Ishikawa (cell line): ENCODE measurements at regions not wholly inside any gene's neighbourhood (a gene's known extent, or its start where the extent isn't known, plus 50 kb on each side); places are given as distances from the start of the nearest gene placed in this dataset.

Experiments
- EGR1 ChIP-seq: IDR thresholded peaks from 2 replicates; pipeline ENCODE4 v1.6.1; 2012
- EP300 ChIP-seq: IDR thresholded peaks from 2 replicates; pipeline ENCODE4 v1.6.1; 2012; ENCODE audit warnings: borderline replicate concordance
- MAX ChIP-seq: IDR thresholded peaks from 2 replicates; pipeline ENCODE4 v1.6.1; 2012
- NFIC ChIP-seq: IDR thresholded peaks from 2 replicates; pipeline ENCODE4 v1.6.1; 2012
- RAD21 ChIP-seq: IDR thresholded peaks from 2 replicates; pipeline ENCODE4 v1.6.1; 2012; ENCODE audit warnings: low read depth
- REST ChIP-seq: IDR thresholded peaks from 2 replicates; pipeline ENCODE4 v1.6.1; 2012; ENCODE audit warnings: low read depth, mild to moderate bottlenecking
- TCF12 ChIP-seq: IDR thresholded peaks from 2 replicates; pipeline ENCODE4 v1.6.1; 2012; ENCODE audit warnings: low read depth
- YY1 ChIP-seq: IDR thresholded peaks from 2 replicates; pipeline ENCODE4 v1.6.1; 2012; ENCODE audit warnings: low read depth
- ZBTB7A ChIP-seq: IDR thresholded peaks from 2 replicates; pipeline ENCODE4 v1.6.1; 2012; ENCODE audit warnings: low read depth

DNA sequence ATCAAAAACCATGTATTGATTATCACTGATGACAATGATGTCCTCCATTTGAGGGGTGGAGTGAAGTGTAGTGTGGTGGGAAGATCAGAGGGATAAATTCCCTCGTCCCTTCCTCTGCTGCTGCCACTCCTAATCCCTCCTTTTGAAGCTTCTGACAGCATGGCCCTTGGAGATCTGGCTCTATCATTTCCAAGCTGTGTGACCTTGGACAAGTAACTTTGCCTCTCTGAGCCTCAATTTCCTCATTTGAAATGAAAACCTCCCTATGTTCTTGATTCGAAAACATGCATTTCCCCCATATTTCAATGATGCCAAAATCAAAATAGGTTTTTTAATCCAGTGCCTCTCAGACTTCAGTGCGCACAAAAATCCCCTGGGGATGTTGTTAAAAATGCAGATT is 231.6 kb downstream of the RBM19 start:
- TF ChIP-seq EP300 (no peak), EGR1 (no peak), REST (no peak), YY1 (no peak), ZBTB7A (no peak), TCF12 (no peak), MAX (no peak), RAD21 (no peak), NFIC (no peak)
